HG03139 (cell line): ENCODE measurements at regions not wholly inside any gene's neighbourhood (a gene's known extent, or its start where the extent isn't known, plus 50 kb on each side); places are given as distances from the start of the nearest gene placed in this dataset.

Experiments used
- ATAC-seq: cut with Tn5 transposase; IDR thresholded peaks from one replicate; pipeline ENCODE4 v1.9.1; 2021; ENCODE audit not compliant: unreplicated experiment

- no peak for ATAC-seq
These were observed 160.3 kb downstream of the PTEN start for GRCh38 chr10:88023676-88024075.

- no peak for ATAC-seq
These were observed 162.6 kb downstream of the PTEN start for GRCh38 chr10:88026031-88026430.

GRCh38 chr10:88027570-88027969 lies 164.1 kb downstream of the PTEN start:
- no peak for ATAC-seq

GRCh38 chr10:88028072-88028471 lies 164.6 kb downstream of the PTEN start:
- ATAC-seq, result no peak

GRCh38 chr10:88028654-88029053 lies 165.2 kb downstream of the PTEN start:
- ATAC-seq, result no peak

DNA sequence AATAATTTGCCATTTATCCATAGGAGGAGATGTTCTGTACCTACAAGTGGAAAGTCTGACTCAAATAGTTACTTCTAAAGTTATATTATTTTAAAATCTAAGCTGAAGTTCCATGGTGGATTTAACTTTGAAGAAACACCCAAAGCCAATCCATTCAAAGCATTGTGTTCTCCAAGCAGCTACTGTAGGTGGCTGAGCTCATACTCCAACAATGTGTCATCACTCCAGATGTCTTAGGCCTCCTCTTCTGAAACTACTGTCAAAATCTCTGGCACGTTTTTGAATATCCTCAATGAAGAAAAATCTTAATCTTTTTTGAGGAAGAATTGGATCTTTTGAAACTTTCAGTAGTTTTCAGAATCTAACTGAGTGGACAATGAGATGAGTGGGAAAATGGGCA lies 169.1 kb downstream of the PTEN start:
- no peak for ATAC-seq

DNA sequence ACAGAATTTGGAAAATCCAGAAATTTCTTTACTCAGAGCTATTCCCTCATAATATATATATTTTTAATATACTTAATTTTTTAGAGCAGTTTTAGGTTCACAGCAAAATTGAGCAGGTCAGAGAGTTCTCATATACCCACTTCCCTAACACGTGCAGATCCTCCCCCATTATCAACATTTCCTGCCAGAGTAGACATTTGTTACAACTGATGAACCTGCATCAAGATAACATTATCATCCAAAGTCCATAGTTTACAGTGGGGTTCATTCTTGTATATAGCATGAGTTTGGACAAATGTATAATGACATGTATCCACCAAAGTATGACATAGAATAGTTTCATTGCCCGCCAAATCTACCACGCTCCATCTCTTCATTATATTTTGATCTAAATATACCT lies 170.0 kb downstream of the PTEN start:
- no peak for ATAC-seq

DNA sequence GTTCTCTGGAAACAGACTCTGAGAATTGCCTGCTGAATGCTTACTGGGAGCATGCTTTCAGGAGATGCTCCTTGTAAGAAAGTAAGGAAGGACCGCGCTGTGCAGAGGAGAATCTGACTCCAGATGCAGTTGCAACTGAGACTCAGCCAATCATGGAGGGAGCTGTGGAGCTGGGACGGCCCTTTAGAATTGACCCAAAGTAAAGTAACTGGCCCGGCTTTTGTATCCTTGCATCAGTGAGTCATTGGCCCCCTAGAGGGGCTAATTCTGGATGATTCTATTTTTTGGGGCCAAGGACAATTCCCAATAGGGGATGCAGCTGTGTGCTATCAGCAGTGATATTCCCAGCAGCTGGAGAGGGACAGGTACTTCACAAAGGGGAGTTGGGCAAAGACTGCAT lies 170.4 kb downstream of the PTEN start:
- no peak for ATAC-seq

GRCh38 chr10:88036126-88036525 lies 172.7 kb downstream of the PTEN start:
- no peak for ATAC-seq

- ATAC-seq, result no peak
These were observed 174.2 kb downstream of the PTEN start for GRCh38 chr10:88037623-88038022.

DNA sequence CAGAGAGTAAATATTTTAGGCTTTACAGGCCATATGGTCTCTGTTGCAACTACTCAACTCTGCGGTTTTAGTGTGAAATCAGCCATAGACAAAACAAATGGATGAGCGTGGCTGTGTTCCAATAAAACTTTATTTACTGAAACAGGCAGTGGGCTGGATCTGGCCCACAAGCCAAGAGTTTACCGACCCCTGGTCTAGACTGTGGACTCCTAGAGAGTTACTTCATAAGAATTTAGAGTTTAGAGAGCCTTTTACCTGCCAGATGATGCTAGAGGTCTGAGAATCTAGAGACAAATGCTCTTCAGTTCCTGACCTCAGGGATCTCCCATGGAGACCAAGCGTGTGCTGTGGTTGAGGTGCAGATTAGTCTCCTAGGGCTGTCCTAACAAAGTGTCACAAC lies 174.8 kb downstream of the PTEN start:
- ATAC-seq, result no peak

DNA sequence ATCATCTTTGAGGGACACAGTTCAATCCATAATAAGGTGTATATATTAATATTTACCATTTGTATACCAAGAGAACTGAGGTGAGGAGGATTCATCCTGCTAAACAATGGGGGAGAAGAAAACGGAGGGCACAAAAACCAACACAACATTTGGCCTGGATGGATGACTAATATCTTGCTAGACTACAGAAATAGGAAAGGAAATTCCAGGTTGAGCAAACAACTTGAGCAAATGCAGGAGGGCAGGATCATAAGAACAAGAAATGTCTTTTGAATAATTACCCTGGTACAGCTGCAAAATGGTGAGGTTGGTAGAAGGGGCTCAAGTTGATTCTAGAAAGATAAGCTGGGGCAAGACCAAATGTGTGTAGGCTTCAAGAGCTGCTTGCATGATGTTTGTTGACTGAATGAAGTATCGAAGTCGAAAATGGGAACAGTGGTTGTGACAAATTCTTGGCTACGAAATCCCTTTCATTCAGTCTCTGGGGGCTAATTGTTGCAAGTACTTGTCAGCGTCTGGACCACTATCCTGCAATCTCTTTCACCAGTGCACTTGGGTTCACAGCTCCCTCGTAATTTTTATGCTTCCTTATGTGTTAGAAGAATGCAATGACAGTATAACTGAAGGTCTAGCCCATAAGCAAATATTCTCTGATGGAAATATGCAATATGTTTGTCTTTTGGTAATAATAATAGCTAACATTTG lies 176.2 kb downstream of the PTEN start:
- ATAC-seq, result no peak

DNA sequence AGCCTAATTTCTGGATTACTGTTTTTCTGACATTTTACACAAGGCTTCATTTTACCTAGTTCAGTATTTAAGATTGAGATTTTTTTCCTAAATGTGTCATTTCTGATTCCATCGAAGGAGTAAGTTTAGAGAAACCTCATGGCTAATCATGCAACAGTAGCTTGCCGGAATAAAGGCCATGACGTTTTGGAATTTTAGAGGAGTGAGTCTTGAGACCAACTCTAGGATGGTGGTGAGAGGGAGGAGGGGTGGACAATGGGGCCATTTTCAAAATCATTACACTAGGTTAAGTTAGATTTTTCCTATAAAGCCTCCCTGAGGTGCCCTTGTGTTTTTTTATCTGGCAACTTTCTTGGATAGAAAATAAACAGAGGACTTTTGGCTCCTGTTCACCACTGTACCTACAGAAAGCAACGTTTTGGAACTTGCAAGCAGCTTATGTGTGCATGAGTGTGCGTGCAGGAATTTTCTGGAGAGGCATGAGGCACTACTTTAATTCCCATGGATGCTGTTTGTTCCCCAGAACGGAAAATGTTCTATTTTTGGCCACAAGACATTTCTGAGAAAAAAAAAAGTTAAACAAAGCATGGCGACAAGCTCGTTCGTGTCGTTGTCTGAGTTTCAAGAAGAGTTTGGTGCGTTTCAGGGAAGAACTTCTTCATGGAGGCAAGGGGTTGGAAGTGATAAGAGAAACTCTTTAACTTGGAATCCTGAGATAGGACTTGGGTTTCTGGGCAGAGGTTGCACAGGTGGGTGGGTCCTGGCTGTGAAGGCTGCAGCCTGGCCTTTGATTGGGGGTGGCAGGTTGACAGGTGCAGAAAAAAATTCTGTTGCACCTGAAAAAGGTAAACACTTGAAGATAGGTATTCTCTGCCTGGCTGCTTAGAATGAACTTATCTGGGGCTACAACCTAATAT lies 178.1 kb downstream of the PTEN start:
- no peak for ATAC-seq

- ATAC-seq, result no peak
These were observed 179.0 kb downstream of the PTEN start for GRCh38 chr10:88042160-88043100.

DNA sequence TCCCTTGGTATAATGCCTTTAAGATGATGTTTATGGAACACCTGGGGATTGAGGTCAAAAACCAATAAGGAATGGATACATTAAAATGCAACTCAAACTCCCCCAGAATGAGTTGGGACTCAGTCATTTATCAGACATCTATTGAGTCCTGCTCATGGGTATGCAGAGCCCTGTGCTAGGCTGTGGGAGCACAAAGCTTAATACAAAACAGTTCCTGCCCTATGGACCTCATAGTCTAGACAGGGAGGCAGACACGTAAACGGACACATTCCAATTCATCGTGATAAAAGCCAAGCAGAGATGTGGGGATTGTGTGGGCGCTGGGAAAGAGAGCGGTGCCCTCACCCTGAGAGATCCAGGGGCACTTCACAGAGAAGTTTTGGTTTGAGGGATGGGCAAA lies 181.7 kb downstream of the PTEN start:
- no peak for ATAC-seq

- no peak for ATAC-seq
These were observed 182.4 kb downstream of the PTEN start for GRCh38 chr10:88045656-88046415.

GRCh38 chr10:88047579-88047978 lies 184.2 kb downstream of the PTEN start:
- no peak for ATAC-seq

- ATAC-seq, result no peak
These were observed 184.9 kb downstream of the PTEN start for GRCh38 chr10:88048312-88048711.

GRCh38 chr10:88049204-88049603 lies 185.8 kb downstream of the PTEN start:
- no peak for ATAC-seq

DNA sequence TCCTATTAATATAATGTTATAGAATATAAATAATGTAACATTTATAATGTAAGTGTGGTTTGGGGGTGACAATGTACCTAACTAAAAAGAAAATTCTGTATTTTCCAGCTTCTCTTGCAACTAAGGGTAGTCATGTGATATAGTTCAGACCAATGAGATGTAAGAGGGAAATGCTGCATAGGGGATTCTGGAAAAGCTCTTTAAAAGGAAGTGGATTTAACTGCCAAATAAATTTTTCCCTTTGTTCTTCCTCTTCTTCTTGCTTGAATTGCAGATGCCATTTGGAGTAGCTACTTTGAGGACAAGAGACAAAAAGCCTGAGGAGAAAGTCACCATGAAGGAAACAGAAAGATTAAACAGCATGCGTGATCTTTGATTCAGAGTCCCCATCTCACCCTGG lies 194.3 kb downstream of the PTEN start:
- no peak for ATAC-seq

DNA sequence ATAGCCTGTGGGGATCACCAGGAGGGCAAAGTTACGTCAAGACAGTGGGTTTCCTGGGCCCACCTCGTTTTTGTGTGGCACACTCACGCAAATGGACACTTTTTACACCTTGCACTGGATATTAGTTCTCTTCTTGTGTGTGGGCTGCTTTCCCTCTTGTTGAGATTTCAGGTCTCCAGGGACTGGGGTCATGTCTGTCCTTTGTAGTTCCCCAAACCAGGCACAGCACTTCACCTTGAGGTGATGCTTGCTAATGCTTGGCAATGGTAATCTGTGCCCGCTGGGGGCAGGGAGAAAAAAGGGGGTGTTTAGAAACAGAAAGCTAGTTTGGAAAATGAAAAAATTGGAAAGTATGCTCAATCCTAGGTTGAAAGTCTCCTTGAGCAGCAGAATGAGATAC lies 195.3 kb downstream of the PTEN start:
- no peak for ATAC-seq
